ENCODE measurements at regions not wholly inside any gene's neighbourhood (a gene's known extent, or its start where the extent isn't known, plus 50 kb on each side); places are given as distances from the start of the nearest gene placed in this dataset.

DNA sequence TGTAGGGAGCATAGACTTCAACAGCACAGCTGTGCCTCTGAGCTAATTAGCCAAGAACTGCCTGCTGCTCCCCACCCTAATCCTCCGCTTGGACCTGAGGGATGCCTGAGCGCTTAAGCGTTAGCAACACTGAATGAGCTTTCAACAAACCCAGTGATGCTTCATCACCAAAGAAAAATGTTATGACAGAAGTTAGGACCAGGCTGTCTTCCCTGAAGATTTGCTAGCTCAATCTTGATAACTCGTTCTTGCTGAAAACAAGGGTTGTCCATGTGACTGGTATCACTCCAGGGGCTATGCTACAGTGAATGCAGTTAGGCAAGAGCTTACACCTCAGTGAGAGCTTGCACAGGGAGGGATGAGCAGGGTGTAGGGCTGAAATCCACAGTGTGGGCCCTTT lies 190.7 kb upstream of the SIX2 start:
- TF ChIP-seq, protein P1, sequence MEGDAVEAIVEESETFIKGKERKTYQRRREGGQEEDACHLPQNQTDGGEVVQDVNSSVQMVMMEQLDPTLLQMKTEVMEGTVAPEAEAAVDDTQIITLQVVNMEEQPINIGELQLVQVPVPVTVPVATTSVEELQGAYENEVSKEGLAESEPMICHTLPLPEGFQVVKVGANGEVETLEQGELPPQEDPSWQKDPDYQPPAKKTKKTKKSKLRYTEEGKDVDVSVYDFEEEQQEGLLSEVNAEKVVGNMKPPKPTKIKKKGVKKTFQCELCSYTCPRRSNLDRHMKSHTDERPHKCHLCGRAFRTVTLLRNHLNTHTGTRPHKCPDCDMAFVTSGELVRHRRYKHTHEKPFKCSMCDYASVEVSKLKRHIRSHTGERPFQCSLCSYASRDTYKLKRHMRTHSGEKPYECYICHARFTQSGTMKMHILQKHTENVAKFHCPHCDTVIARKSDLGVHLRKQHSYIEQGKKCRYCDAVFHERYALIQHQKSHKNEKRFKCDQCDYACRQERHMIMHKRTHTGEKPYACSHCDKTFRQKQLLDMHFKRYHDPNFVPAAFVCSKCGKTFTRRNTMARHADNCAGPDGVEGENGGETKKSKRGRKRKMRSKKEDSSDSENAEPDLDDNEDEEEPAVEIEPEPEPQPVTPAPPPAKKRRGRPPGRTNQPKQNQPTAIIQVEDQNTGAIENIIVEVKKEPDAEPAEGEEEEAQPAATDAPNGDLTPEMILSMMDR (IDR thresholded peaks at IDR 0.05; ENCODE audit: low read depth, low read length, missing control alignments) = no peak
- H3K4me3 ChIP-seq (ENCODE audit: low read depth, low read length) = no peak overlapping the region
- DNase-seq (ENCODE audit: low read depth) = no peak

DNA sequence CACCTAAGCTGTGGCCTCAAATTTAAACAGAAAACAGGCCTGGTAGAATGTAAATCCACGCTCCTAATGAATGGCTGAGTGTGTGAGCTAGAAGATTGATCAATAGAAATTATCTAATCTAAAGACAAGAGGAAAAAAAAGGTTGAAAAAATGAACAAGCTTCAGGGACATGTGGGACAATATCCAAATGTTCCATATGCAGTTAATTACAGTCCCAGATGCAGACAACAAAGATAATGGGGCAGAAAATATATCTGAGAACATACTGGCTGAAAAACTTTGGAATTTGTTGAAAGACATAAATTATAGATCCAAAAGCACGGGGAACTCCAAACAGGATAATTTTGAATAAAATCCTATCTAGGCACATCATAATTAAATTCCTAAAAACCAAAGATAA lies 186.7 kb upstream of the SIX2 start:
- no peak for DNase-seq (ENCODE audit: low read depth)
- TF ChIP-seq, protein P1 (IDR thresholded peaks at IDR 0.05; ENCODE audit: low read depth, low read length, missing control alignments) = no peak
- no peak overlapping the region for H3K4me3 ChIP-seq (ENCODE audit: low read depth, low read length)

DNA sequence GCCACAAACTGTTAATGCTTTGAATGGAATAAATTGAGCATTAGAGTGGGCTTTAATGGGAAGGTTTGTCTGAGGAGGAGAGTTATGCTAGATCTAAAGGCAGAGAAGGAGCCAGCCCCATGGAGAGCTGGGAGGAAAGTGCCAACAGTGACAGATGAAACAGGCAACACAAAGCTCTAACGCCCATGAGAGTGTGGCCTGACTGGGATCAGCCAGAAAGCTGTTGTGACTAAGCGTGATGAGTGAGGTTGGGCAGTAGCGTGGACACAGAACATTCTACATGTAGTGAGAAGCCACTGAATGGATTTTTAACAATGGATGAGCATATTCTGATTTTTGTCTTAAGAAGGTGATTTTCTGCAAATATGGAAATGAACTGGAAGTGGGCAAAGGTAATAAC lies 185.3 kb upstream of the SIX2 start:
- H3K4me3 ChIP-seq (ENCODE audit: low read depth, low read length) = no peak overlapping the region
- DNase-seq (ENCODE audit: low read depth) = no peak
- TF ChIP-seq, protein P1 (IDR thresholded peaks at IDR 0.05; ENCODE audit: low read depth, low read length, missing control alignments) = no peak

DNA sequence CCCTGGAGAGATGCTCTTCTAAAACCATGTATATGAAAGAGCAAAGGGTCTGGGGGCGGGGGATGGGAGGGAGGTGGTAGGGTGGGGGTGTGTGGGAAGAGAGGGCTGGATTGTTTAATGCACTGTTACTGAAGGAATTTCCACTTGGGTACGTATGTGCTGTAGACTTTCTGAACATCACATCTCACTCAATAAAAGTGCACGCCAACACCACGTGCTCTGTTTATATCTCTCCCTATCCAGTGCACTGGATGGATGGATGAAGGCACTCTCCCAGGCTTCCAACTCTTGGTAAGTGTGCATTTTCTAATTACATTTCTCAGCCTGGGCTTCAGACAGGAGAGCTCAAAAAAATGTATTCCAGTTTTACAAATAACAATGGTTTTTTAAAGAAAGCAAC lies 184.3 kb upstream of the SIX2 start:
- TF ChIP-seq, protein P1 (IDR thresholded peaks at IDR 0.05; ENCODE audit: low read depth, low read length, missing control alignments) = no peak
- H3K4me3 ChIP-seq (ENCODE audit: low read depth, low read length) = no peak overlapping the region
- DNase-seq (ENCODE audit: low read depth) = no peak

DNA sequence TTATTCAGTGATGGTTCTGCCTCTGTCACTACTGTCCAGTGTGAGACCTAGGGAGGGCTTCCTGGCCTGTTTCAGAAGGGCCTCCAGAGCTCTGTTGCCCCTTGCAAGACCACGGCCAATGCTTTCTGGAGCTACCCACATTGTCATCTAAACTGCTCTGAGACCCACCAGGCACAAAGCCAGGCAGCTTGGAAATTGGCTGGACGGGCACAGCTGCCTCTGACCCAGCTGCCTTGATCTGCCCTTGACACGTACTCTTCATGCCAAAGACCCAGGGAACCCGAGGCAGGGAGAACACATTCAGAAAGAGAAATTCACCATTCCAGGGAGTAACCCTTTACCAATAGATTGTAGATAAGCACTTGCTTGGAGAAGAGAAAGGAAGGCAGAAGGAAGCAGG lies 183.7 kb upstream of the SIX2 start:
- no peak overlapping the region for H3K4me3 ChIP-seq (ENCODE audit: low read depth, low read length)
- TF ChIP-seq, protein P1 (IDR thresholded peaks at IDR 0.05; ENCODE audit: low read depth, low read length, missing control alignments) = no peak
- DNase-seq (ENCODE audit: low read depth) = no peak

DNA sequence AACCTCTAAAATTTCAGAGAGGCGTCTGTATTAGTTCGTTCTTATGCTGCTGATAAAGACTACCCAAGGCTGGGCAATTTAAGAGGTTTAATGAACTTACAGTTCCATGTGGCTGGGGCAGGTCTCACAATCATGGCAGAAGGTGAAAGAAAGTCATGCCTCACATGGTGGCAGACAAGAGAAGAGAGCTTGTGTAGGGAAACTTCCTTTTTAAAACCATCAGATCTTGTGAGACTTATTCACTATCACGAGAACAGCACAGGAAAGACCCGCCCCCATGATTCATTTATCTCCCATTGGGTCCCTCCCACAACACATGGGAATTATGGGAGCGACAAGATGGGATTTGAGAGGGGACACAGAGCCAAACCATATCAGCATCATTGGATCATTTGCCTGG lies 183.2 kb upstream of the SIX2 start:
- no peak for DNase-seq (ENCODE audit: low read depth)
- TF ChIP-seq, protein P1 (IDR thresholded peaks at IDR 0.05; ENCODE audit: low read depth, low read length, missing control alignments) = no peak
- no peak overlapping the region for H3K4me3 ChIP-seq (ENCODE audit: low read depth, low read length)

DNA sequence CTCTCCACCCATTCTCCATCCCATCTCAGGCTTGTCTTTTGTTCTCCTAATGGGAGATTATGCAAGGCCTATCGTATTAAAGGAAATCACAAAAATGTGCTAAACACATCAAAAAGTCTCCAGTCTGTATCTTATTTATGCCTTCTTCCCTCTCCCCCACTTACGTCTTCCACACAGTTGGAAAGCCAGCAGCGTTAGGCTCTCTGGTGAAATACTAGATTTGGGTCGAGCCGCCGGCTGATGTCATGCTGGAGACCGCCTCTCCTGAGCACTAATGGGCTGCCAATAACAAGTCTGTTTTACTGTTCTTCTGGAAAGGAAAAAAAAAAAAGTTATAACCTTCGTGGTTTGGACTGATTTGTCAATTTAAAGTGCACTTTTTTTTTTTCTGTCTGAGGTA lies 182.7 kb upstream of the SIX2 start:
- H3K4me3 ChIP-seq (ENCODE audit: low read depth, low read length) = no peak overlapping the region
- TF ChIP-seq, protein P1 (IDR thresholded peaks at IDR 0.05; ENCODE audit: low read depth, low read length, missing control alignments) = no peak
- no peak for DNase-seq (ENCODE audit: low read depth)
